Memory B cell (primary cell): ENCODE measurements at regions not wholly inside any gene's neighbourhood (a gene's known extent, or its start where the extent isn't known, plus 50 kb on each side); places are given as distances from the start of the nearest gene placed in this dataset.

ENCODE experiments used
- ATAC-seq: fragments of 150-1000 bp; cut with Tn5 transposase; 2 replicates; pipeline ENCODE4 v1.10.0; 2021; ENCODE audit warnings: low read depth, mild to moderate bottlenecking, moderate library complexity
- DNase-seq, 2 donors: peaks; one replicate each; pipeline ENCODE4 v3.0.0; 2022; ENCODE audit warnings: low spot score in 2 of 2
- H3K27ac Mint-ChIP-seq: one replicate; pipeline ENCODE4 v1.8.0; 2022; ENCODE audit warnings: mild to moderate bottlenecking, moderate library complexity, mixed read lengths
- H3K27me3 Mint-ChIP-seq: one replicate; pipeline ENCODE4 v1.8.0; 2022; ENCODE audit warnings: mixed read lengths
- H3K36me3 Mint-ChIP-seq: one replicate; pipeline ENCODE4 v1.8.0; 2022; ENCODE audit warnings: mild to moderate bottlenecking, mixed read lengths
- H3K4me1 Mint-ChIP-seq: one replicate; pipeline ENCODE4 v1.8.0; 2022; ENCODE audit warnings: mixed read lengths
- H3K4me3 Mint-ChIP-seq: one replicate; pipeline ENCODE4 v1.8.0; 2022; ENCODE audit warnings: mild to moderate bottlenecking, moderate library complexity, mixed read lengths
- H3K9me3 Mint-ChIP-seq: one replicate; pipeline ENCODE4 v1.8.0; 2022; ENCODE audit warnings: mixed read lengths

- H3K9me3 Mint-ChIP-seq = no peaks in the 10 kb centered on the region
- H3K4me1 Mint-ChIP-seq = peaks cover 4% of the 10 kb centered on the region
- no peaks in the 10 kb centered on the region for H3K27me3 Mint-ChIP-seq
- no peaks in the 10 kb centered on the region for H3K36me3 Mint-ChIP-seq
- H3K4me3 Mint-ChIP-seq = no peak overlapping the region
- no peak for ATAC-seq
- H3K27ac Mint-ChIP-seq = no peak overlapping the region
- DNase-seq = no peak
These were observed 303.3 kb upstream of the DUSP10 start for GRCh38 chr1:222045236-222045635.

- no peaks in the 10 kb centered on the region for H3K27me3 Mint-ChIP-seq
- no peak for DNase-seq
- no peak overlapping the region for H3K27ac Mint-ChIP-seq
- peaks cover under 1% of the 10 kb centered on the region for H3K4me1 Mint-ChIP-seq
- no peak for ATAC-seq
- no peaks in the 10 kb centered on the region for H3K9me3 Mint-ChIP-seq
- no peak overlapping the region for H3K4me3 Mint-ChIP-seq
- H3K36me3 Mint-ChIP-seq = no peaks in the 10 kb centered on the region
These were observed 301.8 kb upstream of the DUSP10 start for GRCh38 chr1:222043444-222044292.

DNA sequence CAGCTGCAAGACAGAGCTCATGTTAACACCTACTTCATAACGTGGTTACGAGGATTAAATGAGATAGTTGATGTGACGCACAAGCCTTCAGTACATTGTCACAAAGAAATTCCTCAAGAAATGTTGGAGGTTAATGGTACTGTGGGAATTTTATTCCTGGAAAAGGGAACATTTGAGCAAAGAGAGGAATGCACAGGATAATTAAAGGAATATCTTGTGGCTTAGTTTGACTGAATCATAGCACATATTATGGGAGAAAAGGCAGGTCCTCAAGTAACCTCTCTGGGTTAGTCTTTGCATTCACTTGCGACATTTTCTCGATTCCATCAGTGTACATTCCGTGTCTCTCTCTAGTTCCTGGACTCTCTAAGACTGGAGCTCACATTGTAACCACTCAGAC is 300.2 kb upstream of the DUSP10 start:
- no peak for ATAC-seq
- no peak for DNase-seq
- Mint-ChIP-seq H3K9me3 (no peaks in the 10 kb centered on the region), H3K36me3 (no peaks in the 10 kb centered on the region), H3K4me3 (no peak overlapping the region), H3K27me3 (no peaks in the 10 kb centered on the region), H3K27ac (no peak overlapping the region), H3K4me1 (peaks cover 3% of the 10 kb centered on the region)

DNA sequence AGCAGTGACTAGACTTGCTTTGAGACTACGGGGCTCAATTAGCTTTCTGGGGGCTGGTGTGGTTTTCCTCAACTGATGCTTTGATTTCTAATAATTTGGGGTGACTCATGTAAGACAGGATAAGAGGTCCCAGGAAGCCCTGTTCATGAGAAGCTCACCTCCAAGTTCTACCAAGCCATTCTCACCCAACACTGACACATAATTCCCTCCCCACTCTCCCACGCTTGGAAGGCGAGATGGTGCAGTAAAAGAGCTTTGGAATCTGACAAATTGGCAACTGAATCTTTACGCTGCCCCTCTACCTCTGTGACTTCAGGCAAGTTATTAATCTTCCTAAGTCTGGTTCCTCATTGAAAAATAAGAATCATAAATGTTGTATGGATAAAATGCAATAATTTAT is 299.1 kb upstream of the DUSP10 start:
- Mint-ChIP-seq H3K4me1 (peaks cover 3% of the 10 kb centered on the region), H3K27me3 (peaks cover 4% of the 10 kb centered on the region), H3K36me3 (no peaks in the 10 kb centered on the region), H3K27ac (no peak overlapping the region), H3K4me3 (no peak overlapping the region), H3K9me3 (no peaks in the 10 kb centered on the region)
- ATAC-seq = no peak
- no peak for DNase-seq

GRCh38 chr1:222040121-222040805 is 298.4 kb upstream of the DUSP10 start:
- Mint-ChIP-seq H3K27ac (no peak overlapping the region), H3K9me3 (no peaks in the 10 kb centered on the region), H3K4me3 (no peak overlapping the region), H3K4me1 (peaks cover 3% of the 10 kb centered on the region), H3K27me3 (peaks cover 4% of the 10 kb centered on the region), H3K36me3 (no peaks in the 10 kb centered on the region)
- ATAC-seq (no peak), DNase-seq (no peak)

DNA sequence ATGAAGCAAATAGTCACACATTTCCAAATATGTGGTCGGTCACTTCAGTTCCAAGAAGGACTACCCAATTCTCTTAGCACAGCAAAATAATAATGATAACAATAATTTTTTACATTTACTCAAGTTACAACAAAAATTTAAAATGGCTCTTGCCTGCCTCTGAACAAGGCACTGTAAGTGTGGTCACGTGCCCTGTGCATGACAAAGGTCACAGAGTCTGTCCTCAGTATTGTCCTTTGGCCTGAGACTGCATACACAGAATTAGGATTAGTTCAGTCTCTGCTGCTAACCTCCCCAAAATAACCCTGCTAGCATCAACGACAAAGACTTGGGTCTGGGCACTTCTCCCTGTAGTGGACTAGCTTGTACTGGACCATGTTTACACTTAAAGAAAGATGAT is 297.1 kb upstream of the DUSP10 start:
- peaks cover 4% of the 10 kb centered on the region for H3K27me3 Mint-ChIP-seq
- H3K36me3 Mint-ChIP-seq = no peaks in the 10 kb centered on the region
- no peak for DNase-seq
- H3K27ac Mint-ChIP-seq = no peak overlapping the region
- H3K9me3 Mint-ChIP-seq = no peaks in the 10 kb centered on the region
- no peak overlapping the region for H3K4me3 Mint-ChIP-seq
- H3K4me1 Mint-ChIP-seq = peaks cover 3% of the 10 kb centered on the region
- no peak for ATAC-seq

DNA sequence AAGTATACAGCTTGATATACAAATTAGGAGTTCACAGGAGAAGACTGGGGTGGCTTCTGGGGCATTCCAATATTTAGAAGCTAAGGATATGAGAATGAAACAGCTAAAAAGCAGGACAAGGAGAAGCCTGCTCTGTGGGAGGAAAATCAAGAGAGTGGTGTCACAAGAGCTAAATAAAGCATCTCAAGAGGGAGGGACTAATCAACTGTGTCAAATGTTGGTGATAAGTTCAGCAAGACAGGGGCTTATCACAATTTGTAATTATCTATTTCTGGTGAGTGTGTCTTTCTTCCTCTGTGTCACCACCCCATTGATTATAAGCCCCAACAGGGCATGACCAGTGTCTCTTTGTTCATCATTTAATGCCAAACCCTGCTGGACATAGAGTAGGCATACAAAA is 295.8 kb upstream of the DUSP10 start:
- DNase-seq (no peak), ATAC-seq (no peak)
- Mint-ChIP-seq H3K4me1 (peaks cover 3% of the 10 kb centered on the region), H3K27ac (no peak overlapping the region), H3K9me3 (no peaks in the 10 kb centered on the region), H3K27me3 (peaks cover 4% of the 10 kb centered on the region), H3K36me3 (no peaks in the 10 kb centered on the region), H3K4me3 (no peak overlapping the region)

DNA sequence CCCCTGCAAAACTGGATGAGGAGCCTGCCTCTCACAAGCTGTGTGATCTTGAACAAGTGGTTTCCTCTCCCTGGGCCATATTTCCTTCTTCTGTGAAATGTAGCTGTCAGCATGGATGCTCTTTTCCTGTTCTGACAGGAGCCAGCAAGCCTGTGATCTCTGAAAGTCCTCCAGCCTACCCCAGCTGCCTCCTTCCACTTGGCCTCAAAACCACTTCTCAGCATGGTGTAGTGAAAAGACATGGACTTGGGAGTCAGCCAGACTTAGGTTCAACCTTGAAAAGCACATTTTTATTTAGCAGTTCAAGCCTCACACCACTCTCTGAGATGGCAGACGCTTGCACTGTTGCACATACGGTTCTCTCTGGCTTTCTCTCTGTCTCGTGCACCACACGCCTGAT is 292.9 kb upstream of the DUSP10 start:
- DNase-seq = no peak
- Mint-ChIP-seq H3K9me3 (no peaks in the 10 kb centered on the region), H3K4me1 (peaks cover 3% of the 10 kb centered on the region), H3K27ac (no peak overlapping the region), H3K27me3 (peaks cover 6% of the 10 kb centered on the region), H3K36me3 (no peaks in the 10 kb centered on the region), H3K4me3 (no peak overlapping the region)
- ATAC-seq = no peak

DNA sequence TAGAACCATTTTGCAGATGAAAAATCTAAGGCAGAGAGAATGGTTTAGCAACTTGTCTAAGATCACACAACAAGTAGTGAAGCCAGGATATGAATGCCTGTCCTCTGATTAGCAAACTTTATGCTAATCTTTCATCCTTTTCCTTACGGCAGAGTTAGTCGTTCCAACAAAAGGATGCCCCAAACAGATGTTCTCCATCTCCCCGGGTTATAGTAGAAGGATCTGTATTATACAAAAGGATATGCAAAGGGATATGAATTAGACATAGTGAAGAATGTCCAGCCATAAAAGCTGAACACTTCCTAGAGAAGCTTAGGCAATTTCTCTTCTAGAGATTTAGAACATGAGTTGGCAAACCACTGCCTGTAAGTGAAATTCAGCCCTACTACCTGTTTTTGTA is 291.6 kb upstream of the DUSP10 start:
- peaks cover 6% of the 10 kb centered on the region for H3K27me3 Mint-ChIP-seq
- DNase-seq = no peak
- H3K4me1 Mint-ChIP-seq = peaks cover 3% of the 10 kb centered on the region
- H3K27ac Mint-ChIP-seq = no peak overlapping the region
- H3K4me3 Mint-ChIP-seq = no peak overlapping the region
- H3K36me3 Mint-ChIP-seq = no peaks in the 10 kb centered on the region
- no peak for ATAC-seq
- no peaks in the 10 kb centered on the region for H3K9me3 Mint-ChIP-seq

DNA sequence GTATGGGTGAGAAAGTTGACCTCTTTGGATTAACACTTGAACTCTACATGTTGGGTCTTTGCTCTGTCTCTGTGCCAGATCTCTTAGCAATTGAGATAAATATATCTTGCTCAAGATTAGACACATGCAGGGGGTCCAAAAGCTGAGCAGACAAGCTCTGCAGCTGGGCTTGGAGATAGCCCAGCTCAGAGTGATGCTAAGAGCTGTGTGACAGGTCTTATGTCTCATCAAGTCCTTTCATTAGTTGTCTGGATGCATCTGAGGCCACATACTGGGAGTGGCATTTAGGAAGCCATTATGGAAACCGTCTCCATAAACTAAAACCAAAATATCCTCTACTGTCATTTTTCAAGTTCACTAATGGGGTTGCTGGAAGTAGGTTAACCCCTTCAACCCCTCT is 289.4 kb upstream of the DUSP10 start:
- Mint-ChIP-seq H3K9me3 (no peaks in the 10 kb centered on the region), H3K36me3 (no peaks in the 10 kb centered on the region), H3K4me1 (no peaks in the 10 kb centered on the region), H3K27me3 (peaks cover 3% of the 10 kb centered on the region), H3K4me3 (no peak overlapping the region), H3K27ac (no peak overlapping the region)
- no peak for DNase-seq
- ATAC-seq = no peak

GRCh38 chr1:222028676-222029075 is 286.8 kb upstream of the DUSP10 start:
- Mint-ChIP-seq H3K36me3 (no peaks in the 10 kb centered on the region), H3K9me3 (no peaks in the 10 kb centered on the region), H3K27me3 (peaks cover 3% of the 10 kb centered on the region), H3K4me3 (no peak overlapping the region), H3K4me1 (no peaks in the 10 kb centered on the region), H3K27ac (no peak overlapping the region)
- DNase-seq (no peak), ATAC-seq (no peak)

DNA sequence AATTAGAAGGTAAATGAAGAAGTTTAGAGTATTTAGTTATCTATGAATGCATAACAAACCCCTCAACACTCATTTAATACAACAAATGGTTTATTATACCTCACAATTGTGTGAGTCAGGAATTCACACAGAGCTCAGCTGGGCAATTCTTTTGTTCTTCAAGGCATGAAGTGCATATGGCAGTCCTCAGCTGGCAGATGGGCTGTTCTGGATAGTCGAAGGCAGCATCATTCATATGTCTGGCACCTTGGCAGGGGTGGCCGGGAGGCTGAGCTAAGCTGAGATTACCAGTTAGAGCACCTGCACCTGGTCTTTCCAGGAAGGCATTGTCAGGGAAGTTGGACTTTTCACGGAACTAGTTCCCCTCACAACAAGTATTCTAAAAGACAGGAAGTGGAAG is 286.2 kb upstream of the DUSP10 start:
- Mint-ChIP-seq H3K4me3 (no peak overlapping the region), H3K27ac (no peak overlapping the region), H3K27me3 (peaks cover 3% of the 10 kb centered on the region), H3K9me3 (no peaks in the 10 kb centered on the region), H3K4me1 (no peaks in the 10 kb centered on the region), H3K36me3 (no peaks in the 10 kb centered on the region)
- DNase-seq (no peak), ATAC-seq (no peak)

DNA sequence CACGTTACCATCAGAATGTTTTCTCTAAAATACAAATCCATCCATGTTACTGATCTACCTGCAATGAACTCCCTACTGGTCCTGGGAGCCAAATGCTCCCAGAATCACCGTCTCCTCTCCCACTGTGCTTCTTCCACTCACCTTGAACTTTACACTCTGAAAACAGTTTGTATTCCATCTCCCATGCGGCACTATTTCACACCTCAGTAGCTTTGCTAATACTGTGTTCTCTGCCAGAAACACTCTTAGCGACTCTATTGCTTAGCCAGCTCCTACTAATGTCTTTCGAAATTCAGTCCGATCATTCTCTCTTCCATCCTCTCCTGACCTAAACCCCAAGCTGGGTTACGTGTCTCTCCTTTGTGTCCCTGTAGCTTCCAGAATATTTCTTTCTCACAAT is 284.4 kb upstream of the DUSP10 start:
- DNase-seq (no peak), ATAC-seq (no peak)
- no peak overlapping the region for H3K4me3 Mint-ChIP-seq
- no peaks in the 10 kb centered on the region for H3K9me3 Mint-ChIP-seq
- no peaks in the 10 kb centered on the region for H3K27me3 Mint-ChIP-seq
- no peak overlapping the region for H3K27ac Mint-ChIP-seq
- H3K4me1 Mint-ChIP-seq = no peaks in the 10 kb centered on the region
- no peaks in the 10 kb centered on the region for H3K36me3 Mint-ChIP-seq

- ATAC-seq (no peak), DNase-seq (no peak)
- Mint-ChIP-seq H3K36me3 (no peaks in the 10 kb centered on the region), H3K27ac (no peak overlapping the region), H3K4me1 (no peaks in the 10 kb centered on the region), H3K9me3 (no peaks in the 10 kb centered on the region), H3K4me3 (no peak overlapping the region), H3K27me3 (no peaks in the 10 kb centered on the region)
These were observed 281.1 kb upstream of the DUSP10 start for GRCh38 chr1:222023025-222023424.

DNA sequence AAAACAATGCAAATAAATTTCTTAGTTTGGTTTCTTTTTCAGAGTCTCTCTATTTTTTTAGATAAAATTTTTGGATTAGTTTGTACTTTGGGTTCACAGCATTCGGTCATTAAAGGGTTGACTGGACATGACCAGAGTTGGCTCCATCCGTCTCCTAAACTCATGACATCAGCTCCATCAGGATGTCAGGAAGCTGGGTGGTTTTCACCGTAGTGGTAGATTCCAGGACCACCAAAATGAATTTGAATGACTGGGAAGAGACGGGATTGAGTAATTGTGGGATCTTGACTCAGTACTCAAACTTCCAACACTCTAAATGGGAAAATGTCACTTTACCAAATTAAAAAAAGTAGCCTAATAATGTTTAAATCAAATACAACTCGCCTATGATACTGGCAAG is 279.2 kb upstream of the DUSP10 start:
- H3K27me3 Mint-ChIP-seq = no peaks in the 10 kb centered on the region
- no peaks in the 10 kb centered on the region for H3K4me1 Mint-ChIP-seq
- ATAC-seq (no peak), DNase-seq (no peak)
- no peak overlapping the region for H3K4me3 Mint-ChIP-seq
- no peaks in the 10 kb centered on the region for H3K9me3 Mint-ChIP-seq
- no peak overlapping the region for H3K27ac Mint-ChIP-seq
- no peaks in the 10 kb centered on the region for H3K36me3 Mint-ChIP-seq
